GM23338 (cell line): ENCODE measurements at regions not wholly inside any gene's neighbourhood (a gene's known extent, or its start where the extent isn't known, plus 50 kb on each side); places are given as distances from the start of the nearest gene placed in this dataset.
A peak's percentile ranks its signal among the peaks of the same experiment; 100 is the strongest.

Experiments
- ATAC-seq: fragments of 200-7000 bp; cut with Tn5 transposase; 3 replicates; pipeline ENCODE4 v1.9.1; 2020
- DNase-seq: peaks from one replicate; pipeline ENCODE4 v3.0.0-alpha.2; 2015; ENCODE audit warnings: low spot score
- H2AFZ ChIP-seq: fragments of 200-600 bp; sonication (generic); 2 replicates; pipeline ENCODE4 v1.8.0; 2016; ENCODE audit warnings: antibody characterized with exemption, mild to moderate bottlenecking, moderate library complexity
- H3F3A ChIP-seq: fragments of 200-600 bp; sonication (generic); replicated peaks from 2 replicates; pipeline ENCODE4 v1.8.0; 2017; ENCODE audit warnings: antibody characterized with exemption, mixed run types, low read depth
- H3K27ac ChIP-seq: fragments of 200-600 bp; sonication (generic); 2 replicates; pipeline ENCODE4 v1.6.1; 2016; ENCODE audit warnings: low read depth
- H3K27me3 ChIP-seq: fragments of 200-600 bp; sonication (generic); 2 replicates; pipeline ENCODE4 v1.8.0; 2016; ENCODE audit warnings: mild to moderate bottlenecking, mixed run types, moderate library complexity; ENCODE audit not compliant: insufficient read depth
- H3K36me3 ChIP-seq: fragments of 200-600 bp; sonication (generic); 2 replicates; pipeline ENCODE4 v1.8.0; 2016; ENCODE audit warnings: mild to moderate bottlenecking; ENCODE audit not compliant: insufficient read depth
- H3K4me1 ChIP-seq: fragments of 200-600 bp; sonication (generic); 2 replicates; pipeline ENCODE4 v1.8.0; 2016; ENCODE audit warnings: mild to moderate bottlenecking, moderate library complexity; ENCODE audit not compliant: insufficient read depth
- H3K4me2 ChIP-seq: fragments of 200-600 bp; sonication (generic); 2 replicates; pipeline ENCODE4 v1.7.1; 2017; ENCODE audit warnings: mixed run types
- H3K4me3 ChIP-seq: fragments of 200-600 bp; sonication (generic); 2 replicates; pipeline ENCODE4 v1.6.1; 2016; ENCODE audit warnings: mixed run types
- H3K79me2 ChIP-seq: fragments of 200-600 bp; sonication (generic); replicated peaks from 2 replicates; pipeline ENCODE4 v1.8.0; 2017; ENCODE audit warnings: mild to moderate bottlenecking; ENCODE audit not compliant: insufficient read depth
- H3K9me2 ChIP-seq: fragments of 200-600 bp; sonication (generic); 2 replicates; pipeline ENCODE4 v1.8.0; 2017; ENCODE audit not compliant: insufficient read depth
- H4K20me1 ChIP-seq: fragments of 200-600 bp; sonication (generic); replicated peaks from 2 replicates; pipeline ENCODE4 v1.8.0; 2017; ENCODE audit warnings: mild to moderate bottlenecking; ENCODE audit not compliant: insufficient read depth
- H3K27ac Mint-ChIP-seq: 2 replicates; pipeline ENCODE4 v1.8.0; 2020; ENCODE audit warnings: inconsistent platforms, mild to moderate bottlenecking, moderate library complexity, mixed read lengths
- H3K27me3 Mint-ChIP-seq: 3 replicates; pipeline ENCODE4 v1.8.0; 2022; ENCODE audit warnings: low read depth, mild to moderate bottlenecking, moderate library complexity, mixed read lengths, inconsistent platforms; ENCODE audit not compliant: insufficient read depth, poor library complexity
- H3K36me3 Mint-ChIP-seq: 3 replicates; pipeline ENCODE4 v1.8.0; 2021; ENCODE audit warnings: low read depth, mild to moderate bottlenecking, inconsistent platforms, moderate library complexity, mixed read lengths
- H3K4me1 Mint-ChIP-seq: 3 replicates; pipeline ENCODE4 v1.8.0; 2020; ENCODE audit warnings: mild to moderate bottlenecking, inconsistent platforms, mixed read lengths
- H3K4me3 Mint-ChIP-seq: 3 replicates; pipeline ENCODE4 v1.8.0; 2021; ENCODE audit warnings: moderate library complexity, mild to moderate bottlenecking, inconsistent platforms, mixed read lengths
- H3K9me3 Mint-ChIP-seq: 3 replicates; pipeline ENCODE4 v1.8.0; 2020; ENCODE audit warnings: moderate library complexity, mild to moderate bottlenecking, inconsistent platforms, mixed read lengths
- CREB1 ChIP-seq: fragments of 250-450 bp; sonication (Bioruptor Pico); IDR thresholded peaks from 2 replicates; pipeline ENCODE4 v1.5.0; 2020; ENCODE audit warnings: low read depth, mild to moderate bottlenecking, moderate library complexity
- ETS1 ChIP-seq: IDR thresholded peaks from 2 replicates; pipeline ENCODE4 v1.6.1; 2016; ENCODE audit warnings: antibody characterized with exemption
- EZH2 ChIP-seq: fragments of 200-600 bp; sonication (generic); IDR thresholded peaks from one replicate; pipeline ENCODE4 v1.8.0; 2017; ENCODE audit warnings: antibody characterized with exemption, mild to moderate bottlenecking, low read depth; ENCODE audit not compliant: unreplicated experiment
- REST ChIP-seq: IDR thresholded peaks from one replicate; pipeline ENCODE4 v1.6.1; 2018; ENCODE audit warnings: antibody characterized with exemption; ENCODE audit not compliant: unreplicated experiment
- STAT1 ChIP-seq: IDR thresholded peaks from one replicate; pipeline ENCODE4 v1.6.1; 2016; ENCODE audit warnings: antibody characterized with exemption; ENCODE audit not compliant: unreplicated experiment
- ZNF114 ChIP-seq: fragments of 250-450 bp; sonication (Bioruptor Pico); IDR thresholded peaks from 2 replicates; pipeline ENCODE4 v1.5.0; 2020; ENCODE audit warnings: mild to moderate bottlenecking, moderate library complexity
- ZNF331 ChIP-seq: fragments of 250-450 bp; sonication (Bioruptor Pico); IDR thresholded peaks from 2 replicates; pipeline ENCODE4 v1.5.0; 2020; ENCODE audit warnings: low read depth, mild to moderate bottlenecking, moderate library complexity
- ZNF462 ChIP-seq: fragments of 250-450 bp; sonication (Bioruptor Pico); IDR thresholded peaks from 2 replicates; pipeline ENCODE4 v1.5.0; 2020; ENCODE audit warnings: mild to moderate bottlenecking, moderate library complexity

- TF ChIP-seq ZNF462: no peak
- no peak for TF ChIP-seq CREB1 (CRISPR knock-in tag)
These were observed 132.0 kb downstream of the ZBTB18 start (continued) for GRCh38 chr1:244183037-244183436.

- H3K4me2 ChIP-seq: no peak overlapping the region
- no peaks in the 10 kb centered on the region for H3K27me3 ChIP-seq
- no peaks in the 10 kb centered on the region; the same call in 1 of the 2 replicates for H3K36me3 ChIP-seq
- Mint-ChIP-seq H3K9me3 (0 out of 3 replicates have a peak, but pooled peaks cover 6% of the 10 kb centered on the region), H3K4me3 (no peak overlapping the region), H3K27me3 (peaks cover 6% of the 10 kb centered on the region), H3K4me1 (peaks cover 12% of the 10 kb centered on the region), H3K36me3 (no peaks in the 10 kb centered on the region), H3K27ac (no peak overlapping the region)
- ATAC-seq: no peak
- peaks cover 7% of the 10 kb centered on the region; the same call in 1 of the 2 replicates for H3K4me1 ChIP-seq
- H3K79me2 ChIP-seq: no peaks in the 10 kb centered on the region
- no peak overlapping the region for H3K4me3 ChIP-seq
- peak overlapping the region; percentile 56; the same call in 1 of the 2 replicates for H2AFZ ChIP-seq
- H3K9me2 ChIP-seq: peaks cover 5% of the 10 kb centered on the region; the same call in 1 of the 2 replicates
- DNase-seq: no peak
- H4K20me1 ChIP-seq: no peaks in the 10 kb centered on the region
- no peak overlapping the region for H3K27ac ChIP-seq
- no peaks in the 10 kb centered on the region for H3F3A ChIP-seq
- TF ChIP-seq STAT1: no peak
- TF ChIP-seq ZNF114 (CRISPR knock-in tag): no peak
- TF ChIP-seq ZNF331: no peak
- TF ChIP-seq REST: no peak
- no peak for TF ChIP-seq ETS1
- TF ChIP-seq EZH2: no peak
- TF ChIP-seq CREB1 (CRISPR knock-in tag): no peak
These were observed 135.3 kb downstream of the ZBTB18 start for GRCh38 chr1:244186372-244186771.
